NCI-H2227 (cell line): ENCODE measurements at regions not wholly inside any gene's neighbourhood (a gene's known extent, or its start where the extent isn't known, plus 50 kb on each side); places are given as distances from the start of the nearest gene placed in this dataset.
"Not testable (repeated sequence)": the region's sequence is repeated elsewhere in the genome, so short reads cannot be mapped to it uniquely, and the experiment has no call there.

ENCODE experiments used
- DNase-seq: peaks from one replicate; lab custom pipeline; 2025; ENCODE audit not compliant: unreplicated experiment; lab: John Stamatoyannopoulos, UW

GRCh38 chr7:118404211-118404610 lies 179.7 kb downstream of the ANKRD7 start:
- DNase-seq: no peak

DNA sequence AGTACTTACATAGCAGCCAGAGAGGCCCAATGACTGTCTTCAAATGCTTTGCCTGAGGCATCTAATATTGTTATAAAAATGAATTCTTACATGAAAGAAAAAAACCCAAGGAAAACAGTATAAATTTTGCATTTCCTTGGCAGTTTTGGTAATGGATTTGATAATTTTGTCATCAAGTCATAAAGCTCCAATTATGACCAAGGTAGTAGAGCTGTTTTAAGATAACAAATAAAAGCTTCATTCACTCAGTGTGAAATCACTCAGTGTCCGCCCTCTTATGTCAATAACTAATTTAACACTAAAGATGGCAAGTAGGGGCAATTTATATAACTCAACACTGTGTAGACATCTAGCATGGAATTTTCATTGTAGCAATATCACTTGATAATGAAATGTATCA lies 193.9 kb downstream of the ANKRD7 start:
- DNase-seq: no peak

GRCh38 chr7:118420888-118421287 lies 196.4 kb downstream of the ANKRD7 start:
- DNase-seq: peak; percentile 49

GRCh38 chr7:118429141-118429540 lies 204.6 kb downstream of the ANKRD7 start:
- no peak for DNase-seq

DNA sequence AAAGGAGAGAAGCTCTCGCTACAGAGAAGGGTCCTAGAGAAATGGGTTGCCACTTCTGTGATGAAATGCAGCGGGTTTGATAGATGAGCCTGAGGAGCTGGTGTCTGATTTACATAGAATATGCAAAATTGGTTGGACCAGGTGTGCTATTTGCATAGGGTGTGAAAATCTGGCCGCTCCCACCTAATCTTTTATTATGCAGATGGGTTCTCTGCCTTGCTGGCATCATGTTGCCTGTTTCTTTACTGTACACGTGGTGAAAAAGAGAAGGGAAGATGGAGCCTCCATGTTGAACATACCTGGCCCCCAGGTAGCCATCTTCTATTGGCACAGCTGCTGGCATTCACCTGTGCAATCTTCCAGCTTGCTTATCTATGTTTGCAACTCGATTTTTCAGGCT lies 212.2 kb downstream of the ANKRD7 start:
- no peak for DNase-seq

DNA sequence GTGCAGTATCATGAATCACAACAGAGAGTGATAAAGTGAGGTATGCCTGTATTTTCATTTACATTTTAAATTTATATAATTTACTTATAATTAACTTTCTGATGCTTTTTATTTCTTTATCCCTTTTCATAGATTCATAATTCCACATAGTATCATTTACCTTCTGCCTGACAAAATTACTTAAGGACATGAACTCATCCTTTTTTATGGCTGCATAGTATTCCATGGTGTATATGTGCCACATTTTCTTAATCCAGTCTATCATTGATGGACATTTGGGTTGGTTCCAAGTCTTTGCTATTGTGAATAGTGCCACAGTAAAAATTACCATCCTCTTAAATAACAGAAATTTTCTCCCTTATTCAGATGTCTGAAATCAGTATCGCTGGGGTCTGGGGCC lies 224.5 kb downstream of the ANKRD7 start:
- DNase-seq: not testable (repeated sequence)

- no peak for DNase-seq
Measured at GRCh38 chr7:118449797-118450567, 225.5 kb downstream of the ANKRD7 start.

DNA sequence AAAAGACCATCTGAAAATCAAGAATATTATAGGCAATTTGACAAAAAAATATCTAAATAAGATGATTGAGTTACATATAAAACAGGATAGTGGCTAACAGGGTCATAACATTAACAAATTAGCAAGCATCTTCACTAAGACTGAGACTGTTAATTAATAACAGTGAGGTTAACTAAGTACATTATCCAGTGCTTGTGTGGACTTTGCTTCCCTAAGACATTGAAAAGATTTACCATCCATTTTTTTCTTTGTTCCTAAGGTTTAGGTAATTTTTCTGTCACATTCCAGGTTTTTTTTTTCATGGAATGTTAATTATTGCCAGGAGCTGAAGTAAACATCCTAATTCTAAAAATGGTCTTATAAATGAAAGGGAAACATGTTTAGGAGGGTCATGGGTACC lies 227.6 kb downstream of the ANKRD7 start:
- DNase-seq: no peak

DNA sequence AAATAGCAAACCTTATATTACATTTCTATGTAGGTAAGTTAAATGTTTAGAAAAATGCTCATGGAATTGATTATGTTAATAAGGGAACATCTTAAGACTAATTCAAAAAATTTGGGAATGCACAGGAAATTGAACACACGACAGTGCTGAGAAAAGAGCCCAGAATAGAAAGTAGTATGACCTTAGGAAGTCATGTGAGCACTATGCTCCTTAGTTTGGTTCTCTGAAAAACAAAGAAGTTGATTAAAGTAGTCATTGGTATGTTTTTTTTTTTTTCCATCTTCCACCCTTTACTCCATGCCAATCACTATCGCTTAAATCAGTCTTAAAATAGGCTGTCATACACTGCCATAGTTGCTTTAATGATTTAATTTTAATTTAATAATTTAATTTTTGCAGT lies 242.9 kb downstream of the ANKRD7 start:
- DNase-seq: no peak

DNA sequence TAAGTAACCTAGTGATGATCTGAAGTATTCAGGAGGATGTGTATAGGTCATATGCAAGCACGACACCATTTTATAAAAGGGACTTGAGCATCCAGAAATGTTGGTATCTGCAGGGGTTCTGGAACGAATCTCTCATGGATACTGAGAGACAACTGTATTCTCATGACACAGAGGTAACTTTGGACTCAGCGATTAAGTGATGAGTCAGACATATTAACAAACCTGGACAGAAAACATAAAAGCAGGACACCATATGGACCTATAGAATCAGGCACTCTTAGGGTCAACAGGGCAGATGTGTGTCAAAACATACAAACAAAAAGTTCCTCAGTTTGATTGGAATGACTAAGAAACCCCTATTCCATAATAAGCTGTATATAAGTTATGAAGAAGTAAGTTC lies 248.1 kb downstream of the ANKRD7 start:
- DNase-seq: no peak

GRCh38 chr7:118473271-118473670 lies 248.8 kb downstream of the ANKRD7 start:
- no peak for DNase-seq

GRCh38 chr7:118476036-118476435 lies 251.5 kb downstream of the ANKRD7 start:
- DNase-seq: no peak

- no peak for DNase-seq
Measured at GRCh38 chr7:118477036-118477435, 252.5 kb downstream of the ANKRD7 start.

- no peak for DNase-seq
Measured at GRCh38 chr7:118478236-118478635, 253.7 kb downstream of the ANKRD7 start.

DNA sequence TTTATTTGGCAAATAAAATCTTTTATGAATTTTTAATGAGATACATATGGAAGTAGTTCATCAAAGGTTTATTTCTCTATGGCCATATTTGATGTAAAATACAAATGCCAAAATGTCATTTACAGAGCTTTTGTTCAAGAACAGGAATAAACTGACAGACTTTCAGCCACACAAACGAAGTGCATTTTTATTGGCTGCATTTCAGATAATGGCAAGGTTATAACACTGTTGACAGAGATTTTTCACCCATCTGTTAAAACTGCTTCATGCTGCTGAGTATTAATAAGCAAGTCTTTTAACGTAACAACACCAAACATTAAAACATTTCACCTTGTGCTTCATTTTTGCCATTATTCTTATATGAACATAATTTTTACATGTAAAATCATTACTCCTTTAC lies 254.4 kb downstream of the ANKRD7 start:
- no peak for DNase-seq

DNA sequence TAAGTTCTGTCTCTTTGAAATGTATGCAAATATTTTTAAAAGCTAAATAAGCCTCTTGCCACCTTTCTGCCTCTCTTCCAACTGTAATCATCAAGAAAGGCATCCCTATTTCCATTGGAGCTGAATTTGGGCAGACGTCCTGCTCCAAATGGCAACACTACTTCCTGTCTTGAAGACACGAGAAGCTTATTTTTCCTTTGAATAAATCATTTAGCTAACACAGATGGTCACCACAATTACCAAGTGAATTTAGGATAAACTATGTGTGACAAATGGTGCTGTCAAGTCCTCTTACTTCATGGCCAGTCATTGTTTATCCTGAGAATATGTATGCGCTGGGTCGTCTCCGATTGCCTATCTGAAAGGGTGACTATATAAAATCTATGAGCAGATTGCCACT lies 268.0 kb downstream of the ANKRD7 start:
- no peak for DNase-seq

GRCh38 chr7:118496138-118496644 lies 271.7 kb downstream of the ANKRD7 start:
- no peak for DNase-seq

GRCh38 chr7:118502235-118502634 lies 277.7 kb downstream of the ANKRD7 start:
- DNase-seq: no peak

DNA sequence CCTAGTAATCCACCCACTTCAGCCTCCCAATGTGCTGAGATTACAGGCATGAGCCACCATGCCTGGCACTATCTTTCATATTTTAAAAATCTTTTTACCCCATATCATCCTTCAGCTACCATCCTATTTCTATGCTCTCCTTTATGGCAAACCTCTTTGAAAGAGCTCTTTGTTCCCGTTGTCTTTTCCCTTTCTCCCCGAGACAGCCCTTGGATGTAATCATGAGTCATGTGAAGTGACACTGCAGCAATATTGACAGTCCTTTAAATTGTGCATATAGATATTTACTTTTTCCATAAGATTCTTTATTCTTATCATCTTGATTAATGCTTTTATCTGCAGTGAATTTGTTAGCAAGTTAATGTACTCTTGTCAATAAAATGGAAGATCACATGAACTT lies 286.6 kb downstream of the ANKRD7 start:
- DNase-seq: no peak

GRCh38 chr7:118517275-118517674 lies 292.8 kb downstream of the ANKRD7 start:
- DNase-seq: no peak

- no peak for DNase-seq
Measured at GRCh38 chr7:118525020-118525419, 300.5 kb downstream of the ANKRD7 start.

GRCh38 chr7:118531566-118531965 lies 307.1 kb downstream of the ANKRD7 start:
- DNase-seq: no peak

GRCh38 chr7:118559207-118559606 lies 334.7 kb downstream of the ANKRD7 start:
- no peak for DNase-seq
